Panc1 (cell line): ENCODE measurements at regions not wholly inside any gene's neighbourhood (a gene's known extent, or its start where the extent isn't known, plus 50 kb on each side); places are given as distances from the start of the nearest gene placed in this dataset.

Source experiments
- ATAC-seq: fragments of 200-7000 bp; cut with Tn5 transposase; 2 replicates; pipeline ENCODE4 v1.9.1; 2020; ENCODE audit warnings: mild to moderate bottlenecking, moderate library complexity
- BruUV-seq: library from RNA; stranded (reverse); fragments of 400-500 nt; replicated peaks from 2 replicates; lab custom pipeline; 2021; lab: Mats Ljungman, UMichigan
- CTCF ChIA-PET: fragments of 300-600 bp; sonication (Branson Sonifier 250); formaldehyde crosslinking; loops from one replicate; lab custom pipeline; 2022; ENCODE audit warnings: antibody characterized with exemption; lab: Charles Lee
- POLR2A ChIA-PET: fragments of 300-600 bp; sonication (Branson Sonifier 250); formaldehyde crosslinking; loops from one replicate; lab custom pipeline; 2022; ENCODE audit warnings: antibody characterized with exemption; lab: Charles Lee
- DNase-seq: peaks from one replicate; pipeline ENCODE4 v3.0.0-alpha.2; 2010; ENCODE audit warnings: low read depth, low spot score
- H3K27ac ChIP-seq: 2 replicates; pipeline ENCODE4 v1.5.1; 2011; ENCODE audit warnings: mild to moderate bottlenecking, low read length, inconsistent platforms
- H3K27me3 ChIP-seq: fragments of 200-500 bp; sonication (Bioruptor generic); 2 replicates; pipeline ENCODE4 v1.6.0; 2014; ENCODE audit warnings: low read length, inconsistent platforms; ENCODE audit not compliant: control insufficient read depth, insufficient read depth
- H3K36me3 ChIP-seq: fragments of 200-500 bp; sonication (Bioruptor generic); 2 replicates; pipeline ENCODE4 v1.5.1; 2014; ENCODE audit warnings: inconsistent platforms, mild to moderate bottlenecking, low read length, moderate library complexity; ENCODE audit not compliant: control insufficient read depth, insufficient read depth
- H3K4me1 ChIP-seq: 2 replicates; pipeline ENCODE4 v1.5.1; 2011; ENCODE audit warnings: inconsistent platforms, mild to moderate bottlenecking, low read length, moderate library complexity; ENCODE audit not compliant: control insufficient read depth, insufficient read depth
- H3K4me3 ChIP-seq, 2 experiments: 2 replicates each; pipeline ENCODE4 v1.5.1; 2011 to 2012; ENCODE audit warnings: low read depth in 2 of 2, low read length in 2 of 2, mild to moderate bottlenecking in 2 of 2, inconsistent platforms in 1 of 2, moderate library complexity in 1 of 2
- H3K9me3 ChIP-seq: fragments of 200-500 bp; sonication (Bioruptor generic); 2 replicates; pipeline ENCODE4 v1.5.1; 2014; ENCODE audit warnings: low read depth, mild to moderate bottlenecking, inconsistent platforms, low read length, moderate library complexity; ENCODE audit not compliant: control insufficient read depth, insufficient read depth
- CTCF ChIP-seq: fragments of 450-650 bp; IDR thresholded peaks from 2 replicates; pipeline ENCODE4 v1.5.1; 2017; ENCODE audit warnings: mild to moderate bottlenecking
- POLR2AphosphoS5 ChIP-seq: IDR thresholded peaks from 2 replicates; pipeline ENCODE4 v1.6.1; 2012; ENCODE audit warnings: mild to moderate bottlenecking, low read depth, low read length, moderate library complexity
- REST ChIP-seq, 2 experiments: IDR thresholded peaks; 2 replicates each; pipeline ENCODE4 v1.6.1; 2011 to 2012; ENCODE audit warnings: low read depth in 2 of 2, control low read depth in 1 of 2, low read length in 1 of 2, mild to moderate bottlenecking in 1 of 2, moderate library complexity in 1 of 2; ENCODE audit not compliant: insufficient read depth in 1 of 2
- SIN3A ChIP-seq: IDR thresholded peaks from 2 replicates; pipeline ENCODE4 v1.6.1; 2012; ENCODE audit warnings: low read depth, mild to moderate bottlenecking, low read length, moderate library complexity, borderline replicate concordance; ENCODE audit not compliant: insufficient read depth
- TCF7L2 ChIP-seq: IDR thresholded peaks from 2 replicates; pipeline ENCODE4 v1.6.1; 2011; ENCODE audit warnings: mild to moderate bottlenecking, low read depth, low read length, inconsistent platforms
- in situ Hi-C: cut with HindIII; loops from 2 replicates; pipeline ENCODE4 v1.10.0; 2016; ENCODE audit warnings: low sequenced_read_pairs, low pct_unique_long_range_greater_than_20kb
- intact Hi-C: fragments of 100-400 bp; cut with micrococcal nuclease; formaldehyde crosslinking; loops from one replicate; pipeline ENCODE4 v1.10.0; 2022; ENCODE audit not compliant: unreplicated experiment

- no peak for ATAC-seq
- CTCF ChIA-PET = no interaction called here
- H3K36me3 ChIP-seq = no peaks in the 10 kb centered on the region
- H3K4me3 ChIP-seq = no peak overlapping the region
- H3K27me3 ChIP-seq = no peaks in the 10 kb centered on the region
- H3K9me3 ChIP-seq = peaks cover 16% of the 10 kb centered on the region
- BruUV-seq = no TSS peak
- in situ Hi-C loops (no loop called here), intact Hi-C loops (no loop called here)
- H3K27ac ChIP-seq = no peak overlapping the region
- H3K4me1 ChIP-seq = no peaks in the 10 kb centered on the region
- DNase-seq = no peak
- no peak for TF ChIP-seq REST (IDR thresholded peaks at IDR 0.05; ENCODE audit: insufficient read depth in 1 of 2, low read depth in 2 of 2, low read length in 1 of 2)
- TF ChIP-seq CTCF = no peak
- no peak for TF ChIP-seq TCF7L2
- TF ChIP-seq POLR2AphosphoS5 = no peak
- TF ChIP-seq SIN3A = no peak
- POLR2A ChIA-PET = no interaction called here
Observed at GRCh38 chr5:56421246-56422075, 188.3 kb upstream of the ANKRD55 start.

GRCh38 chr5:56420323-56420722 lies 187.2 kb upstream of the ANKRD55 start:
- CTCF ChIA-PET = no interaction called here
- intact Hi-C loops (no loop called here), in situ Hi-C loops (no loop called here)
- DNase-seq (no peak), ATAC-seq (no peak)
- Histone ChIP-seq H3K36me3 (no peaks in the 10 kb centered on the region), H3K4me1 (peaks cover 2% of the 10 kb centered on the region; the same call in 1 of the 2 replicates), H3K9me3 (peaks cover 16% of the 10 kb centered on the region), H3K27ac (no peak overlapping the region), H3K27me3 (no peaks in the 10 kb centered on the region), H3K4me3 (no peak overlapping the region)
- TF ChIP-seq SIN3A = no peak
- no peak for TF ChIP-seq POLR2AphosphoS5
- TF ChIP-seq CTCF = no peak
- no peak for TF ChIP-seq TCF7L2
- BruUV-seq = no TSS peak
- POLR2A ChIA-PET = no interaction called here
